ENCODE measurements at regions not wholly inside any gene's neighbourhood (a gene's known extent, or its start where the extent isn't known, plus 50 kb on each side); places are given as distances from the start of the nearest gene placed in this dataset.

DNA sequence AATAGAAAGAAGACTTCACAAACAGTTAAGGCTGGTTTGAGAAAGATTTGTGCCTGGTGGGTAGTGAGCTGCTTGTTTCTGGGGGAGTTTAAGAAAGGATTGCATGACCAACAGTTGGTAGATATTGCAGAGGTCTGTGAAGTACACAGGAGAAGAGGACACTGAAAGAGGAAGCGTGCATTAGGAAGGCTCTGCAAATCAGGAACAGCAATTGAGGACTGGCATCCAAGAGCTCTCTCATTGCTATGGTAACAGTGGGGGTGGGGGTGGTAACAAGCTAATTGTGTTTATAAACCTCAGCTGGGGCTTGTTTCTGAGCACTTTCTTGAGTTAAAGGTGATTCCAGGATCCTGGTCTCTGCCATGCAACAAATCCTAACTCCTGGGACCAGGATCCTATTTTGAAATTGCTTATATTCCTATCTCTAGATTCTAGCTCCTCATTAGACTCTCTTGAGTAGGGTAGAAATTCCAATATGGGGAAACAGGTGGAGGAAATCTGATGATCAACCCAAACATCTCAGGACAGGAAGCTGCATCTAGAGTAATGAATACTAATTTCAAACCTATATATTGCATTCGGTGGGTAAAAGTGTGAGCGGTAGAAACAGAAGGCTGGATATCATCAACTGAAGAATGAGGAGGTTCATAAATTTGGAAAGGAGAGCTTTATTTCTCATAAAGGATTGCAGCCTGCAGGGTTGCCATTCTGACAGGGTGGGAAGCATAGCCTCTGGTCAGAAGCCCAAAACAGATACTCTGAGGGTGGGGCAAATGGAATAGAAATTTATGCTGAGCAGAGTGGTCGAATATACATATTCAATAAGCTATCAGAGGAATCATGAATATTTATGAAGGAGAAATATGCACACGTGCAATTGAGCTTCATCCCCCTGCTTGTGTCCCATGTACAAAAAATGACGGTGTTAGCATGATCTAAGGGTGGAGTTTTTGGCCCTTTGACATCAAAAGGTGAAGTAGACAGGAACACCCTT lies 79.4 kb downstream of the PTTG1 start:
- TF ChIP-seq, protein P1, sequence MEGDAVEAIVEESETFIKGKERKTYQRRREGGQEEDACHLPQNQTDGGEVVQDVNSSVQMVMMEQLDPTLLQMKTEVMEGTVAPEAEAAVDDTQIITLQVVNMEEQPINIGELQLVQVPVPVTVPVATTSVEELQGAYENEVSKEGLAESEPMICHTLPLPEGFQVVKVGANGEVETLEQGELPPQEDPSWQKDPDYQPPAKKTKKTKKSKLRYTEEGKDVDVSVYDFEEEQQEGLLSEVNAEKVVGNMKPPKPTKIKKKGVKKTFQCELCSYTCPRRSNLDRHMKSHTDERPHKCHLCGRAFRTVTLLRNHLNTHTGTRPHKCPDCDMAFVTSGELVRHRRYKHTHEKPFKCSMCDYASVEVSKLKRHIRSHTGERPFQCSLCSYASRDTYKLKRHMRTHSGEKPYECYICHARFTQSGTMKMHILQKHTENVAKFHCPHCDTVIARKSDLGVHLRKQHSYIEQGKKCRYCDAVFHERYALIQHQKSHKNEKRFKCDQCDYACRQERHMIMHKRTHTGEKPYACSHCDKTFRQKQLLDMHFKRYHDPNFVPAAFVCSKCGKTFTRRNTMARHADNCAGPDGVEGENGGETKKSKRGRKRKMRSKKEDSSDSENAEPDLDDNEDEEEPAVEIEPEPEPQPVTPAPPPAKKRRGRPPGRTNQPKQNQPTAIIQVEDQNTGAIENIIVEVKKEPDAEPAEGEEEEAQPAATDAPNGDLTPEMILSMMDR (conservative IDR thresholded peaks at IDR 0.05) = no peak
- TF ChIP-seq ZFX (IDR thresholded peaks at IDR 0.05) = no peak
- H3K27ac ChIP-seq = no peak overlapping the region

GRCh38 chr5:160504906-160505305 lies 83.3 kb downstream of the PTTG1 start:
- no peak for TF ChIP-seq ZFX (IDR thresholded peaks at IDR 0.05)
- TF ChIP-seq, protein P1 (conservative IDR thresholded peaks at IDR 0.05) = no peak
- H3K27ac ChIP-seq = no peak overlapping the region

DNA sequence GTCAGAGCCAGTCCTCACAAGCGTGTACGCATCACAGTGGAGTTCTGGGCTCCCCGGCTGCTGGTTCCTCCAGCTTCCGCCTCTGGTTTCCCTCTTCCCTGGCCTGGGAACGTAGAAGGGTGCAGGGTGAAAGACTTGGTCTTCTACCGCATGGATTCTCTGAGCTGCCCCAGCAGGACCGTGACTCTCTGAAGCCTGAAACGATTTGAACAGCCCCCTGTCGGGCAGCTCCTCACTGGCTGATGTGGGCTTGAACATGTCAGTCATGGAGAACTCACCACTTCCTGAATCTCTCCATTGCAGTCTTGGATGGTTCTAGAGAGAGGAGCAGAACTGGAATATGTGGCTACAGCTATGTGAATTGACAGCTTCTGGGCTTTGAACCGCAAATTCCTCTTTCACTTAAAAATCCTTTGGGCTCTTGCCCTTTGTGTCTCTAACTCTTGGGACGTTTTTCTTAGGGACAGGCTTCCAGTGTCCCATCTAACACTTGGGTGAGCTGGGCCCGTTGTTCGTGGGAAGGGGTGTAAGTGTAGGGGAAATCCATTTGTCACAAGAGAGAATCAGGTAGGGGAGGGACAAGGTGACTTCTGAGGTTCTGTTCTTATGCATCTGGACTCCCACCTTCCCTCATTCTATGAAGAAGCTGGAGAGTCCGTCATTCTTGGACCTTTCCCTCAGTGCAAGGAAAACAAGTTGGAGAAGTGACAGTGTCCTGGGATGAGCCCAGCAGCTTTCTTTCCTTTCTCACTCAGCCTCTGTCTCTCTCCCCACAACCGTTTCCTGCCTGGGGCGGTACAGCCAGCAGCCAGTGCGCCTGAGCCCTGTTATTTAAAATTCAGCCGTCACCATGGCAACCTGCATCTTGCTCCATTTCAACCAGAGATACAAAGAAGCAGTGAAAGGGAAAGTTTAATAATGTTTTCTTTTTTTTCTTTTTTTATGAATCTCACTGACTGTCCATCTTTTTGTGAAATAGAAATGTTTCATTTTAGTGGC lies 84.7 kb downstream of the PTTG1 start:
- no peak for TF ChIP-seq ZFX (IDR thresholded peaks at IDR 0.05)
- TF ChIP-seq, protein P1 (conservative IDR thresholded peaks at IDR 0.05) = no peak
- H3K27ac ChIP-seq = no peak overlapping the region

DNA sequence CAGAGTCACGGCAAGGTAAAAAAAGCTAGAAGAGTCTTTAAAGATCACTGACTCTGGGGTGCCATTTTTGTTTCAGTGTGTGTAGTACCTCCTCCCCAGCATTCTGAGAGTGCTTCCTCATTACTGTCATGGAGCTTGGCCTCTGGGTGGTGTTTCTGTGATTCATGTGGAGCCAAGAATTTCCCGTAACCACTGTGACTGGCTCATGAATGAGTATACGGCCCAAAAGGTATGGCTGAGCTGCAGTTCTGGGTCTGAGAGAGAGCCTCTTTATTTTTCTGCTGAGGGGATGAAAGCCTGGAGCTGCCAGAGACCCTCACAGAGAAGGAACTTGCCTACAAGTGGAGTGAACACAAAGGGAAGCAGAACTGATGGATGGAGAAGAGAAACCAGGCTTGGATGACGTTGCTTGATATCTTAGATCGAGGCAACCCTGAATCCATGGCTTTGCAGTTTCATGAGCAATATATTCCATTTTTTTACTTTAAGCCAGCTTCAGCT lies 85.6 kb downstream of the PTTG1 start:
- TF ChIP-seq, protein P1 (conservative IDR thresholded peaks at IDR 0.05) = no peak
- no peak for TF ChIP-seq ZFX (IDR thresholded peaks at IDR 0.05)
- H3K27ac ChIP-seq = no peak overlapping the region

DNA sequence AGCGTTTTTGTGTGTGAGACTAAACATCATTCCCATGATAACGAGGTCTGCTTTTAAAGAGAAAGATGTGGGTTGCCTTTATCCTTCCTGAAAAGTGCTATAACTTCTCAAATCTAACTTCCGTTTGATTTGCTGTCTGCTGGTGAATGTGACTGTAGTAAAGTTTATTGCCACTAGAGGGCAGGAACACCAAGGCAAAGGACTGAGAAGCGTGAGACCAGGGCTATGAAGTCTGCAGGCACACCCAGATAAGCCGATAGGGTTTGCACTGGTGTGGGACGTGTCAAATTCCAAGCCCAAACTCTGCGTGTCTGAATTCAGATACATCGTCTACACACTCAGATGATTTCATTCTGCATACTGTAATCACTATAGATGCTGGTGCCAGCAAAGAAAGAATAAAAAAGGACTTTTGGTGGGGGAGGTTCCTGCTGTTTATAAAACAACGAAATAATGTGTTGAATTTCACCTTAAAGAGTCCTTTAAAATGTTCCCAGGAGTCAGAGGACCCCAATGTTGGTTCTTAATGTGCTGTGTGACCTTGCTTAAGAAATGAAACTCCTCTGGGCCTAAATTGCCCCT lies 87.2 kb downstream of the PTTG1 start:
- H3K27ac ChIP-seq = no peak overlapping the region
- TF ChIP-seq ZFX (IDR thresholded peaks at IDR 0.05) = no peak
- TF ChIP-seq, protein P1 (conservative IDR thresholded peaks at IDR 0.05) = peak; percentile 88

GRCh38 chr5:160511280-160511929 lies 89.8 kb downstream of the PTTG1 start:
- no peak overlapping the region for H3K27ac ChIP-seq

More at GRCh38 chr5:160511280-160511929, 89.8 kb downstream of the PTTG1 start:
- no peak for TF ChIP-seq ZFX (IDR thresholded peaks at IDR 0.05)
- TF ChIP-seq, protein P1 (conservative IDR thresholded peaks at IDR 0.05) = no peak

Data from C4-2B (cell line).